AG04449 (cell line): ENCODE measurements at regions not wholly inside any gene's neighbourhood (a gene's known extent, or its start where the extent isn't known, plus 50 kb on each side); places are given as distances from the start of the nearest gene placed in this dataset.

Source experiments
- CTCF ChIA-PET: fragments of 350-600 bp; formaldehyde crosslinking; extraction: SDS; loops from one replicate; lab custom pipeline; 2021; ENCODE audit warnings: antibody characterized with exemption; lab: Yijun Ruan, JAX
- POLR2A ChIA-PET: fragments of 400-600, 350-600 bp; formaldehyde crosslinking; extraction: SDS; loops from one replicate; lab custom pipeline; 2020; ENCODE audit warnings: antibody characterized with exemption, inconsistent platforms; lab: Yijun Ruan, JAX
- DNase-seq: peaks from one replicate; pipeline ENCODE4 v3.0.0-alpha.2; 2010; ENCODE audit warnings: low read depth, low spot score
- H3K4me3 ChIP-seq: 2 replicates; pipeline ENCODE4 v1.5.1; 2011; ENCODE audit warnings: low read depth, mild to moderate bottlenecking, control low read depth, low read length
- TF ChIP-seq, protein P1 (sequence below): IDR thresholded peaks from one replicate; pipeline ENCODE4 v1.5.1; 2011; ENCODE audit warnings: mild to moderate bottlenecking, moderate library complexity, low read length, control low read depth, inconsistent platforms; ENCODE audit not compliant: insufficient read depth; ENCODE audit errors: missing control alignments

DNA sequence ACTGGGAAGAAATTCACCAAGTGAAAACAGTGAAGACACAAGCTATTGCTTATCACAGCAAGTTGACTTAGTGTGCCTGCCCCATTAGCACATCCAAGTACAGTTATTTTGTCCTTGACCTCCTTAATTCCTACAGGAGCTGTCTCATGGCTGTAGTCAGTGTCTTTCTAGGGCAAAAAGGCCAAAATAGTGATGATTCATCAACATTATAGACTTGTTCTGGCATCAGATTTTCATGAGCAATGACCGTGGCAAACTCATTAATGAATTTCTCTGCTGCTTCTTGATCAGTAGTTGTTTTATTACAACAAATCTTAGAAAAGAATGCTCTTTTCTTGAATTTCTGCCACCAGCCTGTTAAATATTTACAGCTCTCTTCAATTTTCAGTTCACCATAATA, 1169.3 kb upstream of the DDX18 start:
- TF ChIP-seq, protein P1, sequence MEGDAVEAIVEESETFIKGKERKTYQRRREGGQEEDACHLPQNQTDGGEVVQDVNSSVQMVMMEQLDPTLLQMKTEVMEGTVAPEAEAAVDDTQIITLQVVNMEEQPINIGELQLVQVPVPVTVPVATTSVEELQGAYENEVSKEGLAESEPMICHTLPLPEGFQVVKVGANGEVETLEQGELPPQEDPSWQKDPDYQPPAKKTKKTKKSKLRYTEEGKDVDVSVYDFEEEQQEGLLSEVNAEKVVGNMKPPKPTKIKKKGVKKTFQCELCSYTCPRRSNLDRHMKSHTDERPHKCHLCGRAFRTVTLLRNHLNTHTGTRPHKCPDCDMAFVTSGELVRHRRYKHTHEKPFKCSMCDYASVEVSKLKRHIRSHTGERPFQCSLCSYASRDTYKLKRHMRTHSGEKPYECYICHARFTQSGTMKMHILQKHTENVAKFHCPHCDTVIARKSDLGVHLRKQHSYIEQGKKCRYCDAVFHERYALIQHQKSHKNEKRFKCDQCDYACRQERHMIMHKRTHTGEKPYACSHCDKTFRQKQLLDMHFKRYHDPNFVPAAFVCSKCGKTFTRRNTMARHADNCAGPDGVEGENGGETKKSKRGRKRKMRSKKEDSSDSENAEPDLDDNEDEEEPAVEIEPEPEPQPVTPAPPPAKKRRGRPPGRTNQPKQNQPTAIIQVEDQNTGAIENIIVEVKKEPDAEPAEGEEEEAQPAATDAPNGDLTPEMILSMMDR = no peak
- ChIA-PET POLR2A (no interaction called here), CTCF (no interaction called here)
- DNase-seq = no peak
- H3K4me3 ChIP-seq = no peak overlapping the region

DNA sequence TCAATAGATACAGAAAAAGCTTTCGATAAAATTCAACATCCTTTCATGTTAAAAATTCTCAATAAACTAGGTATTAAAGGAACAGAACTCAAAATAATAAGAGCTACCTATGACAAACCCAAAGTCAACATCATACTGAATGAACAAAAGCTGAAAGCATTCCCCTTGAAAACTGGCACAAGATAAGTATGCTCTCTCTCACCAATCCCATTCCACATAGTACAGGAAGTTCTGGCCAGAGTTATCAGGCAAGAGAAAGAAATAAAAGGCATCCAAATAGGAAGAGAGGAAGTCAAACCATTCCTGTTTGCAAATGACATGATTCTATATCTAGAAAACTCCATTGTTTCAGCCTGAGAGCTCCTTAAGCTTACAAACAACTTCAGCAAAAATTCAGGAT, 1145.8 kb upstream of the DDX18 start:
- TF ChIP-seq, protein P1 = no peak
- ChIA-PET POLR2A (no interaction called here), CTCF (no interaction called here)
- no peak for DNase-seq
- H3K4me3 ChIP-seq = no peak overlapping the region

DNA sequence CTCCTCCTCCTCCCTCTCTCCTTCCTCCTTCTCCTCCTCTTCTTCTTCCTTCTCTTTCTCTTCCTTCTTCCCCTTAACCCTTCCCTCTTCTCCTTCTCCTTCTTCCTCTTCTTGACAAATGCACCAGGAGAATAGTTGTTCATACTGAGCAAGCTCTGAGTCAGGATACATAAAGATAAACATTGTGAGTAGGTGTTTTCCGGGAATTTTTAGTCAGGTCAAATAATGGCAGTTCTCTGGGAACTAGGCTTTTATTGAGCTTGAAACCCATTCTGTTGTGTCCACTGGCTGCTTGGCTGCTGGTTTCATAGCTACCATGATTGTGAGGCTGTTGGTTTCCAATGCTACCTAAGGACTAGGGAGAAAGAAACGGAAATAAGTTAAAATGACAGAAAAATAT, 1144.7 kb upstream of the DDX18 start:
- no peak overlapping the region for H3K4me3 ChIP-seq
- CTCF ChIA-PET = no interaction called here
- TF ChIP-seq, protein P1 = no peak
- no peak for DNase-seq
- POLR2A ChIA-PET = no interaction called here

DNA sequence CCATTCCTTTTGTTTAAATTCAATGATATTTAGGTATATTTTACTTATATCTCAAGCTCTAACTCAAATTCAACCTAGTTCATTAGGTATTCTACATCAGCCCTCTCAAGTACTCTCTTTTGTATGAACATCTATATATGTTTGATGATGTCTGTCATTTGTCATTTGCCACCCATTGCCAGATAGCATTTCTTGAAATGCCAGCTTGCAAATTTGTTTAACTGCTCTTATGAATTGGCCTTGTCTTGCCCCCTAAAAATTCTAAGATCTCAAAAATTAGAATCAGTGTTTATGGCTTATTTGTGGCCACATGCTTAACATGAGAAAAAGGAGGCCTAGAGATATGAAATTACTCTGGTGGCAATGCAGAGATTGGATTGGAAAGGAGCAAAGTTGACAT, 1140.3 kb upstream of the DDX18 start:
- POLR2A ChIA-PET = no interaction called here
- H3K4me3 ChIP-seq = no peak overlapping the region
- no peak for DNase-seq
- CTCF ChIA-PET = no interaction called here
- TF ChIP-seq, protein P1 = no peak

DNA sequence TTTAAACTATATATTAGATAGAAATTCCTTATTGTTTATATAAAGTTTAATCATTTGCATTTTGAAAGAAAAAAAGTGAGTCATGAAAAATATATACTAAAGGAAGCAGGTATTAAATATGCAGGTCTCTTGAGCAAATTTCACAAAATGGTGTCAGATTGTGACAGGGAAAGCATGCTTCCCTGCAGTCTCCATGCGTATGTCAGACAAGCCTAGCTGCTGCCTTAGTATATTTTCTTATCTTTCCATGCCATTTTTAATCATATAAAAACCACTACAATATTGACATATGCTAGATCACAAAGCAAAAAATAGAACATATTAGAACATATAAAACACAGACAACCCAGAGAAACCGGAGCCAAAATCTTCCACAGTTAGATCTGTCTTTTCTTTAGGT, 1137.7 kb upstream of the DDX18 start:
- POLR2A ChIA-PET = no interaction called here
- TF ChIP-seq, protein P1 = no peak
- H3K4me3 ChIP-seq = no peak overlapping the region
- CTCF ChIA-PET = no interaction called here
- no peak for DNase-seq

DNA sequence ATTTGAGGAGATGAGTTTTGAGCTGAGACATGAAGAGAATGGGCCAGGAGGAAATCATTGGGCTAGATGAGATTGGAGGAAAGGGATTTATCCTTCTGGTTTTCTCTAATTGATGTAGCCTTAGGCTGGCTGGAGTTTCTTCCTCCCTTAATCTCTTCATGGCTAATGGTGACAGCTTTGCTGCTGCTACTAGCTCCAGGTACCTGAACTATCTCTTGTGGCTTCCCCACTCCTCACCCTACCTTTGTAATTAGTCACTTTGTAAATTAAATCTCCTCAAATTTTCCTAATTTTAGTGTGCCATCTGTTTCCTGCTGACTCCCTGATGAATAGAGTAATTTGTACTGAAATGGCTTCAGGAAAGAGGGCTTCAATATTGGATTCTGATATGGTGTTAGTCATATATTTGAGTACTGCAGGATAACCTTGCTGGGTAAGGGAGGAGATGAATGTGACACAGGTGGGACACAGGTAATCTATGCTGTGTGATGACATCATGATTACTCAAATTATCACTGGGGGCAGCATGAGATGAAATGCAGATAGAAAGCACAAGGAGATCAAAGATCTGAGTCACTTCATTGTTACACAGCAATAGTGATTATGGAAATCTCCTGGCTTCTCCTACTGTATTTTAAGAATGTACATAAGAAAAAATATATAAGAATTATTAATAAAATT, 1134.1 kb upstream of the DDX18 start:
- TF ChIP-seq, protein P1 = no peak
- H3K4me3 ChIP-seq = no peak overlapping the region
- CTCF ChIA-PET = no interaction called here
- POLR2A ChIA-PET = no interaction called here
- DNase-seq = no peak
